GM10248 (cell line): ENCODE measurements at regions not wholly inside any gene's neighbourhood (a gene's known extent, or its start where the extent isn't known, plus 50 kb on each side); places are given as distances from the start of the nearest gene placed in this dataset.

Experiments
- CTCF ChIA-PET: fragments of 300-600 bp; sonication (Branson Sonifier 250); formaldehyde crosslinking; extraction: SDS; loops from one replicate; lab custom pipeline; 2021; ENCODE audit warnings: antibody characterized with exemption; lab: Yijun Ruan, JAX
- POLR2A ChIA-PET: fragments of 350-650 bp; sonication (Branson Sonifier 250); formaldehyde crosslinking; extraction: SDS; loops from one replicate; lab custom pipeline; 2020; ENCODE audit warnings: antibody characterized with exemption; lab: Yijun Ruan, JAX
- DNase-seq: peaks from one replicate; pipeline ENCODE4 v3.0.0; 2012; ENCODE audit errors: extremely low spot score
- CTCF ChIP-seq: IDR thresholded peaks from 2 replicates; pipeline ENCODE4 v1.5.1; 2012; ENCODE audit warnings: mild to moderate bottlenecking, low read depth; ENCODE audit errors: extremely low read depth, missing control alignments, control extremely low read depth

GRCh38 chr5:3335301-3335700 is 260.3 kb upstream of the IRX1 start:
- TF ChIP-seq CTCF, result no peak
- CTCF ChIA-PET, result no interaction called here
- POLR2A ChIA-PET, result no interaction called here
- DNase-seq, result no peak

GRCh38 chr5:3333836-3334235 is 261.8 kb upstream of the IRX1 start:
- ChIA-PET CTCF (no interaction called here), POLR2A (no interaction called here)
- no peak for DNase-seq
- no peak for TF ChIP-seq CTCF

DNA sequence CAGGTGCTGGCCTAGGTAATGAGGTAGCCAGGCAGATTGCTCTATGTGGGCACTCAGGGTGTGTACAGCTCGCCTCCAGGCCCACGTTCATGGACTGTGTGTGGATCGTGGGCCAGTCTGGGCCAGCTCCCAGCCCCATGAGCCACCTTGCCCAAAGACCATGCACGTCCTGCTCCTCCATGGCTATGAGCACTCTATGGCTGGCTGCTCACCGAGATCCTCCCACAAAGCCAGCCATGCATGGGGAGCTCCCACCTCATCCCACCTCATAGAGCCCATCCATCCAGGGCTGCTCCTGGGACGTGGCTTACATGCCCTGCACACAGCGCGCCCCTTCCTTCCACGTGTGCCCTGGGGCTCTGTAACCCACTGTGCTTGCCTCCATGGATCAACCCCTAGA is 262.5 kb upstream of the IRX1 start:
- no peak for TF ChIP-seq CTCF
- POLR2A ChIA-PET, result no interaction called here
- CTCF ChIA-PET, result no interaction called here
- DNase-seq, result no peak

GRCh38 chr5:3331819-3332218 is 263.8 kb upstream of the IRX1 start:
- CTCF ChIA-PET, result no interaction called here
- no peak for TF ChIP-seq CTCF
- DNase-seq, result no peak
- POLR2A ChIA-PET, result no interaction called here

DNA sequence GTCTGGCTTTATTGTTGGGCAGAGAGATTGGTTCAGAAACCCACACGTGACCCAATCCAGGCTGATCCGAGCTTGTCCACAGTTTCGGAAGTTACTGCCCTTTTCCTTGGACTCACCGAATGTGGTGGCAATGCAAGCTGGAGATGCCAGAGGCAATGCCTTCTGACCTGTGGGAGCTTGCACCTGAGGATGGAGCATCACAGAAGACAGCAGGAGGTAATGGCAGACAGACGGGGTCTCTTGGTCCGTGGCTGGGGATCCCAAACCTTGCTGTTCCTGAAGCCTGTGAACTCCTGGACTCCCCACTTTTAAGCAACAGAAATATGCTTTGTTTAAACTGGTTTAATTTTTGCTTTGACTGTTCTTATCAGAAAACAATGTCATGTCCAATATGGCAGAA is 265.2 kb upstream of the IRX1 start:
- POLR2A ChIA-PET, result no interaction called here
- DNase-seq, result no peak
- no peak for TF ChIP-seq CTCF
- CTCF ChIA-PET, result no interaction called here

DNA sequence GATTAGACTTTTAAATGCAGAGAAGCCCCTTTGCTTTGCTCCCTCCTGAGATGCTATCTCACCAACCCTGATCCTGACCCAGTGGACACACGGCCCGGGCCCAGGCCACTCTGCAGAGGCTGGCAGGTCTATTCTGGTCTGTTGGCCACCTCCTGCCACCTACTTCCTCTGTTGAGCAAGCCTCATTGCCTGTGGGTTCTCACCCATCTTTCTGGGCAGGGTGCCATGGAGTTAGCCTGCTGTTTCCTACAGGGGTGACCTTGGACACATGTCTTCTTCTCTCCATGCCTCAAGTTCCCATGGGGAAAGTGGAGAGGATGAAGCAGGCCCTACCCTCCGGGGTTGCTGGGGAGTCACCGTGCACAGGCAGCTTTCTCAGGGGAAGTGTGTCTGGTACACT is 266.2 kb upstream of the IRX1 start:
- DNase-seq, result no peak
- CTCF ChIA-PET, result no interaction called here
- POLR2A ChIA-PET, result no interaction called here
- TF ChIP-seq CTCF, result no peak

DNA sequence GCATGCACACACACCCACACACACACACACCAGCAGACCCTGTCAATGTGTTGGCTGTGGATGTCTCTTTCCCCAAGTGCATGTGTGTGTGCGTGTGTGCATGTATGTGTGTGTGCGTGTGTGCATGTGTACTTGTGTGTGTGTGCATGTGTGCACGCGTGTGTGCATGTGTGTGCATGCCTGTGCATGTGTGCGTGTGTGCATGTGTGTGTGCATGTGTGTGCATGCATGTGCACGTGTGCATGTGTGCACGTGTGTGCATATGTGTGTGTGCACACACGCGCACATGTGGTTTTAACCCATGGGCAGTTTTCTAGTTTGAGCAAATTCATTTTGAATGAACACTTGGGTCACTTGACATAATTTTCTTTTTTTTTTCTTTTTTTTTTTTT is 268.8 kb upstream of the IRX1 start:
- CTCF ChIA-PET, result no interaction called here
- TF ChIP-seq CTCF, result no peak

More for the DNA sequence above, 268.8 kb upstream of the IRX1 start:
- no peak for DNase-seq
- POLR2A ChIA-PET, result no interaction called here
